Right cardiac atrium (tissue), 5 donors: ENCODE measurements at regions not wholly inside any gene's neighbourhood (a gene's known extent, or its start where the extent isn't known, plus 50 kb on each side); places are given as distances from the start of the nearest gene placed in this dataset.

Experiments
- ATAC-seq, 2 donors: fragments of 200-7000 bp; cut with Tn5 transposase; one replicate each; pipeline versions ENCODE4 v1.8.0 to v1.9.1; 2020; ENCODE audit warnings: moderate library complexity in 2 of 2, mild to moderate bottlenecking in 1 of 2
- DNase-seq, 3 donors: peaks; one replicate each; pipeline ENCODE4 v3.0.0-alpha.2; 2020
- H3K27ac ChIP-seq: one replicate; pipeline ENCODE4 v1.5.1; 2013; ENCODE audit warnings: mild to moderate bottlenecking, low read length, control low read depth, moderate library complexity
- H3K27me3 ChIP-seq: one replicate; pipeline ENCODE4 v1.6.1; 2013; ENCODE audit not compliant: control insufficient read depth, insufficient read depth
- H3K4me1 ChIP-seq: one replicate; pipeline ENCODE4 v1.6.1; 2013; ENCODE audit warnings: low read length; ENCODE audit not compliant: control insufficient read depth, insufficient read depth
- H3K4me3 ChIP-seq: one replicate; pipeline ENCODE4 v1.5.1; 2013; ENCODE audit warnings: low read length, control low read depth
- H3K9me3 ChIP-seq: one replicate; pipeline ENCODE4 v1.6.1; 2013; ENCODE audit warnings: low read length; ENCODE audit not compliant: control insufficient read depth
- WGBS: extraction: QIAGEN DNeasy Blood & Tissue Kit; methylation state at CpG from one replicate; pipeline ENCODE4 v1.1.7; 2013; 5-methylcytosine and 5-hydroxymethylcytosine counted together
- intact Hi-C, 4 donors: fragments of 100-400 bp; cut with DNase I; formaldehyde crosslinking; loops; one replicate each; pipeline versions ENCODE4 v1.11.0 to v1.14.0; 2022 to 2023
- donor health status: healthy with polysubstance abuse.
- donor health status: DM: no; HTN: yes; CAD: no.
- donor health status: DM: no; HTN: no; CAD: no.
- donor health status: DM: no; HTN: yes; CAD: no; lungs with severe emphysema.
- donor health status: DM: yes; HTN: yes; CAD: no.

DNA sequence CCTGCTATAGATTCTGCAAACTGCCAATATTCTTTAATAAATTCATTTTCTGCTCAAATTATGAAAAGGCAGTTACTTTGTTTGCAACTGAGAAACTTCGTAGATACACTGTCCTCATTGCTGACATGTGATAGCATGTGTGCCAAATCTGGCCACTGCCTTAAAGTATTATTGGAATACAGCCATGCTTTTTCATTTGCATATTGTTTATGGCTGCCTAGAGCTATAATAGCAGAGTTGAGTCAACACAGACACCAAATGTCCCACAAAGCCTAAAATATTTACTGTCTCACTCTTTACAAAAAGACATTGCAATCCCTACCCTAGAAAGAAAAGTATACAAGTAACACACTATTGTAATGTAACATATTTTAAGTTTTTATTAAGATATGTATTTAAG, 647.4 kb downstream of the XPNPEP1 start:
- no peaks in the 10 kb centered on the region for H3K27me3 ChIP-seq
- no peaks in the 10 kb centered on the region for H3K4me1 ChIP-seq
- H3K4me3 ChIP-seq = no peak overlapping the region
- H3K27ac ChIP-seq = no peak overlapping the region
- DNase-seq = no peak
- no peaks in the 10 kb centered on the region for H3K9me3 ChIP-seq
- intact Hi-C loops = no loop called here
- WGBS = 0% methylated on average over 1 of the region's 1 CpG
- ATAC-seq = no peak

DNA sequence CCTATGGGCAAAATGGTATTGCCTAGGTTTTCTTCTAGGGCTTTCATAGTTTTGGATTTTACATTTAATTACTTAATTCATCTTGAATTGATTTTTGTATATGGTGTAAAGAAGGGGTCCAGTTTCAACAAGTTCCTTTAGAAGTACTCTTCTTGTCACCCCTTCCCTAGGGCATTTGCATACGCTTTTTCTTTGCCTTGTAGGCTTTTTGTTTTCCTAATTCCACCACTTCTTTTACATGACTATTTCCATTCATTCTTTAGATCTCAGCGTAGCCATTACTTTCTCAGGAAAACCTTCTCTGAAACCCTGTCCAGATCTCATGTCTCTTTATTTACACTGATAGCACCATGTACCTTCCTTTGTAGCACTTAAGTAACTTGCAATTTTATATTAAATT, 648.6 kb downstream of the XPNPEP1 start:
- intact Hi-C loops = no loop called here
- no peaks in the 10 kb centered on the region for H3K4me1 ChIP-seq
- WGBS = 80% methylated on average over 2 of the region's 2 CpGs
- DNase-seq (no peak), ATAC-seq (no peak)
- H3K27me3 ChIP-seq = no peaks in the 10 kb centered on the region
- no peaks in the 10 kb centered on the region for H3K9me3 ChIP-seq
- no peak overlapping the region for H3K4me3 ChIP-seq
- no peak overlapping the region for H3K27ac ChIP-seq

DNA sequence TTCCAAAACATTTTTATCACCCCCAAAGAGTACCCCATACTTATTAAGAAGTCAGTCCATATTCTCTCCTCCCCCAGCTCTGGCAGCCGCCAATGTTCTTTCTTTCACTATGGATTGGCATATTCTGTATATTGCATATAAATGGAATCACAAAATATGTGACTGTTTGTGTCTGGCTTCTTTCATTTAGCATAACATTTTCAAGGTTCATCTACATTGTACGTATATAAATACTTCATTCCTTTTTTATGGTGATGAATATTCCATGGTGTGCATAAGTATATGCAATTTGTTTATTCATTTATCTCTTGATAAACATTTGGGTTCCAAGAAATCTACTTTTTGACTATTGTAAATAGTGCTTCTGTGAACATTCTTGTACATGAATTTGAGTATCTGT, 653.1 kb downstream of the XPNPEP1 start:
- intact Hi-C loops = no loop called here
- H3K4me3 ChIP-seq = no peak overlapping the region

DNA sequence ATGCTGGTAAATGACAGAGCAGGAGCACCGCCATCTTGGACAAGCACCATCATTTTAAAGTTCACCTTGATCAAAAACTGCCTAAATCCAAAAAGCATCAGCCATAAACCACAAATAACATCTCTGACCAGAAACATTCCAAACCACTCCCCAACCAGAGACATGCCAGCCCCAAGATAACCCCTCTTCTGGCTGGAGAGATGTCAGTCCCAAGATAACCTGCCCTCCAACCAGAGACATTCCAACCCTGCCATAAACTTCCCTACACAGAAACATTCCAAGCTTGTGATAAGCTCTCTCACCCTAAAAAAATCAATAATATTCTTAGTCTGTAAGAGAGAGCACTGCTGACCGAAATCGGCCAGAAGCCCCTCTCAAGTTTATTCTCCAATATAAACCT, 659.3 kb downstream of the XPNPEP1 start:
- H3K4me3 ChIP-seq = no peak overlapping the region
- intact Hi-C loops = no loop called here
- ATAC-seq = no peak
- H3K27ac ChIP-seq = no peak overlapping the region
- WGBS = 80% methylated on average over 3 of the region's 3 CpGs
- no peaks in the 10 kb centered on the region for H3K27me3 ChIP-seq
- no peaks in the 10 kb centered on the region for H3K4me1 ChIP-seq
- DNase-seq = no peak
- H3K9me3 ChIP-seq = no peaks in the 10 kb centered on the region

More for the DNA sequence above, 653.1 kb downstream of the XPNPEP1 start:
- Histone ChIP-seq H3K9me3 (no peaks in the 10 kb centered on the region), H3K27ac (no peak overlapping the region), H3K27me3 (no peaks in the 10 kb centered on the region), H3K4me1 (no peaks in the 10 kb centered on the region)
- DNase-seq (no peak), ATAC-seq (no peak)
- WGBS = 80% methylated on average over 2 of the region's 2 CpGs

DNA sequence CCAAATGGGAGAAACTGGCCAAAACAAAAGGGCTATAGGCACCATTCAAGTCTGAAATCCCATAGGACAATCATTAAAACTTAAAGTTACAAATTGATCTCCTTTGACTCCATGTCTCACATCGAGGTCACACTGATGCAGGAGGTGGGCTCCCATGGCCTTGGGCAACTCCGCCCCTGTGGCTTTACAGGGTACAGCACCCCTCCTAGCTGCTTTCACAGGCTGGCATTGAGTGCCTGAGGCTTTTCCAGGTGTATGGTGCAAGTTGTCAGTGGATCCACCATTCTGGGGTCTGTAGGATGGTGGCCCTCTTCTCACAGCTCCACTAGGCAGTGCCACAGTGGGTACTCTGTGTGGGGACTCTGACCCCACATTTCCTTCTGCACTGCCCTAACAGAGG, 662.1 kb downstream of the XPNPEP1 start:
- no peak for ATAC-seq
- 65% methylated on average over 2 of the region's 2 CpGs for WGBS
- intact Hi-C loops = no loop called here
- no peak overlapping the region for H3K27ac ChIP-seq
- no peak overlapping the region for H3K4me3 ChIP-seq
- no peaks in the 10 kb centered on the region for H3K27me3 ChIP-seq
- DNase-seq = no peak
- H3K4me1 ChIP-seq = no peaks in the 10 kb centered on the region
- H3K9me3 ChIP-seq = no peaks in the 10 kb centered on the region

DNA sequence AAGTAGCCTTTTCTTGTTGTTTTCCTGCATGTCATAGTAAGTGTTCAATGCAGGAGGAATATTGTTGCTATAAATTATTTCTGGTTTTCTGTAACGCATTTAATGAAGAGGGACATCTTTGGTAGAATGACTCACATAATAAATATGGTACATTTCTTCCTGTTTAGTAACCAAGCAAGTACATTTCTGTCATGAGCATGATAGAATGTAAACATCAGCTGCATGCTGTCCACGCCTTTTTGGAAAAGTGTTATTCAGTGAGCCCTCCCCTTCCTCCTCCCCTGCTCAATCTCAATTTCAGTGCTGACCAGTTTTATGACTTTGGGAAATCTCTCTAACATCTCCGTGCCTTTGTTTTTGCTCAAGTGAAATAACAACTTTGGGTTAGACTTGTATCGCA, 664.0 kb downstream of the XPNPEP1 start:
- no peak overlapping the region for H3K4me3 ChIP-seq
- H3K9me3 ChIP-seq = no peaks in the 10 kb centered on the region
- WGBS = 58% methylated on average over 4 of the region's 4 CpGs
- intact Hi-C loops = no loop called here
- H3K27ac ChIP-seq = no peak overlapping the region
- no peak for ATAC-seq
- DNase-seq = no peak
- H3K4me1 ChIP-seq = no peaks in the 10 kb centered on the region
- no peaks in the 10 kb centered on the region for H3K27me3 ChIP-seq

DNA sequence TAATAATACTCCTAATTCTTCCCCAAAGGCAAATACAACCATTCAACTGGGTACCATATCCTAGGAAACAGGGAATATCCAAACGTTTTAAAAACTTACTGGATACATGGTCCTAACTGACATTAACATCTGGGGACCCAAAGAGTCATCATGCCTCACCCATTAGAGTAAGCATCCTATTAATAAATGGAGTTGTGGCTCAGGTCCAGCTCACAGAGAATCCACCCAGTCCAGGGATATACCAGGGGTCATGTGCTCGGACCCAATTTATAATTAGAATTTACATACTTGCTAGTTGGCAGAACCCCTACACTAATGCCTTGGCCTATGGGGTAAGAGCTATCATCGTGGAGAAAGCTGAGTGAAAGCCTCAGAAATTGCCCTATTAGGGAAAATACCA, 670.0 kb downstream of the XPNPEP1 start:
- ATAC-seq (no peak), DNase-seq (no peak)
- H3K4me1 ChIP-seq = no peaks in the 10 kb centered on the region
- no peaks in the 10 kb centered on the region for H3K27me3 ChIP-seq
- intact Hi-C loops = no loop called here
- H3K4me3 ChIP-seq = no peak overlapping the region
- H3K27ac ChIP-seq = no peak overlapping the region
- WGBS = 70% methylated on average over 3 of the region's 3 CpGs
- no peaks in the 10 kb centered on the region for H3K9me3 ChIP-seq

DNA sequence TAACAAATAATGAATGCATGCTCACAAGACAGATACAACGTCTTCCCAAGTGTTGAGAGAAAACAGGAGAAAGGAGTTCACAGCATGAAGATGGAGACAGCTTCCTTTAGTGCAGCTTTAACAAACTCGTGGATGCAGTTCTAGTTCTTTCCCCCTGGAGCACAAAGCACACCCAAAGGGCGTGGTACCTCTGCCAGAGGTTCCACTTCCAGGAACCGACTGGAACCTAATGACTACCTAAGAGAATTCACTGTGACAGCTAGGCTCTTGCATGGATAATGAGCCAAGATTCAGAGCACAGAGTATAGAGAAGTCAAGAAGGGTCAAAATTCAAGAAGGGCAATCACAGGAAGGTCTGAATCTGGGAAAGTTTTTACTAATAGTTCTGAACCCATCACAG, 673.2 kb downstream of the XPNPEP1 start:
- Histone ChIP-seq H3K27me3 (no peaks in the 10 kb centered on the region), H3K4me3 (no peak overlapping the region), H3K4me1 (no peaks in the 10 kb centered on the region), H3K9me3 (peaks cover 2% of the 10 kb centered on the region), H3K27ac (no peak overlapping the region)
- DNase-seq (no peak), ATAC-seq (no peak)
- WGBS = 73% methylated on average over 4 of the region's 4 CpGs
- intact Hi-C loops = no loop called here

DNA sequence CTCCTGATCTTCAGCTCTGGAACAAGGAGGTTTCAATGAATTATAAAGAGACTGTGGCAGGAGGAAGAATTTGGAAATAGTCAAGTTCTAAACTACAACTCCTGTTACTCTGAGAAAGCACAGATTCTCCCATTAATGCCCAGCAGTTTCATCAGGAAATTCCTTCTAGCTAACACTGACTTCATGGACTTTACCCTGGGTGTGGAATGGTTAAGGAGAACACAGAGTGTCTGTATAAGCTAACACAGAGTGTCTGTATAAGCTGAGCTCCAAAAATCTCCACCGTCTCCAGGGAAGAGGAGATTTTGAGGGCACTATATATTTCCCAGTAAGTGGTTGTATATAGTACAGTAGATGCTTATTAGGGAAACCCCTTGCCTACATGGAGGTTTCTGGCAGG, 675.5 kb downstream of the XPNPEP1 start:
- ATAC-seq = no peak
- Histone ChIP-seq H3K9me3 (peaks cover 2% of the 10 kb centered on the region), H3K4me3 (no peak overlapping the region), H3K27me3 (no peaks in the 10 kb centered on the region), H3K27ac (no peak overlapping the region), H3K4me1 (no peaks in the 10 kb centered on the region)
- intact Hi-C loops = no loop called here
- 72% methylated on average over 1 of the region's 1 CpG for WGBS
- no peak for DNase-seq

DNA sequence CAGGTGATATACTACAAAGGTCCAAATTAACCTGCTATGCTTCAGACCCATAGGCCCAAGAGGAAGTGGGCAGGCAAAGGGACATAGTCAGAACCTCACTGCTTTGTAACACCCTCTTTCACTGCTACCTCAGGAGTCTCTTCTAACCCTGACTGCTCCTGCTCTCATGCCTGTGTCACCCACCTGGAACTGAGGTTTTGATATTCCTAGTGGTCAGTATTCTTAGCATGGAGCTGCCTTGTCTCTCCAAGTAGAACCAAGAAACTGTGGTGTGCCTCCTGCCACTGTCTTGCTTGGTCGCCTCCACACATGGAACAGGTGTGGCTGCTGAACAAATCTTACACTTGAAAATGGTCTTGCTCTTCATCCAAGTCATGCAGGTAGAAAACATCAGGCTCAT, 677.5 kb downstream of the XPNPEP1 start:
- 91% methylated on average over 1 of the region's 1 CpG for WGBS
- Histone ChIP-seq H3K27ac (no peak overlapping the region), H3K9me3 (peaks cover 2% of the 10 kb centered on the region), H3K27me3 (no peaks in the 10 kb centered on the region), H3K4me1 (no peaks in the 10 kb centered on the region), H3K4me3 (no peak overlapping the region)
- no peak for ATAC-seq
- intact Hi-C loops = no loop called here
- DNase-seq = no peak

DNA sequence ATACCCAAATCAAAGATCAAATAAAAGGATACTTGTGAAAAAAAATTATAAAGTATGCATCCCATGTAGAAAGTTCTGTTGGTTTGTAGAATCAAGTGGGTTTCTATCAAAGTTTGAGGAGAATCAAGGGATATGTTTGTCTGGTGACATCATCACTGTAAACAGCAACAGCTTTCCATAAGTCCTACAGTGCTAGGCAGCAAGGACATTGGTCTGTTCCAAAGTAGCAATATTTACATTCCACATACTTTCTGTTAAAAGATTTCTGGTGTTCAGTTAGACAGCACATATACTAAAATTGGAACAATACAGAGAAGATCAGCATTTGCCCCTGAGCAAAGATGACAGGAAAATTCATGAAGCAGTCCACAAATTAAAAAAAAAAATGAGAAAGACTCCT, 683.9 kb downstream of the XPNPEP1 start:
- DNase-seq = no peak
- no peak for ATAC-seq
- intact Hi-C loops = no loop called here
- no peaks in the 10 kb centered on the region for H3K4me1 ChIP-seq
- no peak overlapping the region for H3K27ac ChIP-seq
- no peaks in the 10 kb centered on the region for H3K9me3 ChIP-seq
- no peak overlapping the region for H3K4me3 ChIP-seq
- H3K27me3 ChIP-seq = no peaks in the 10 kb centered on the region

DNA sequence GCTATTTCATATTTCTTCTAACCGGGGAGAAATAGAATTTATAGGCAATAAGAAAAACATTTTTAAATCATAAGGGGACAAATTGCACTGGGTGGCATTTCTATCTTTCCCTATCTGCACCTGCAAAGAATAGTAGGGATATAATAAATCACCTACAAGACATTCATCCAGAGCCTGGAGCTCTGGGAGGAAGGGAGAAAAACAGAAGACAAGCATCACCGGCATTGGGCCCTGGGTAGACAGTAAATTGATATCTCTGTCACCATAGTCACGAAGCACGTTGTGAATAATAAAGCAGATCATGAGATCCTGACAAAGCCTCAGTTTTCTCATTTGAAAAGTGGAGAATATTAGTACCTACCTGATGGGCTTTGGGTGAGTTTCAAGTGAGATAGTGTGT, 685.6 kb downstream of the XPNPEP1 start:
- no peaks in the 10 kb centered on the region for H3K27me3 ChIP-seq
- ATAC-seq (no peak), DNase-seq (no peak)
- no peaks in the 10 kb centered on the region for H3K4me1 ChIP-seq
- 75% methylated on average over 4 of the region's 4 CpGs for WGBS
- H3K9me3 ChIP-seq = no peaks in the 10 kb centered on the region
- intact Hi-C loops = no loop called here
- H3K4me3 ChIP-seq = no peak overlapping the region
- H3K27ac ChIP-seq = no peak overlapping the region
